A673 (cell line): ENCODE measurements at regions not wholly inside any gene's neighbourhood (a gene's known extent, or its start where the extent isn't known, plus 50 kb on each side); places are given as distances from the start of the nearest gene placed in this dataset.

ENCODE experiments used
- EZH2 ChIP-seq: fragments of 200-600 bp; sonication (generic); IDR thresholded peaks from 2 replicates; pipeline ENCODE4 v1.6.1; 2017; ENCODE audit warnings: borderline replicate concordance, low read depth, mild to moderate bottlenecking, mixed read lengths, antibody characterized with exemption, low read length; ENCODE audit not compliant: poor library complexity, severe bottlenecking
- TF ChIP-seq, protein P1 (sequence below): fragments of 300-800, 200-600 bp; sonication (generic); conservative IDR thresholded peaks from 2 replicates; pipeline ENCODE4 v1.5.1; 2017; ENCODE audit warnings: low read depth, mild to moderate bottlenecking, antibody characterized with exemption, low read length, moderate library complexity, mixed read lengths

DNA sequence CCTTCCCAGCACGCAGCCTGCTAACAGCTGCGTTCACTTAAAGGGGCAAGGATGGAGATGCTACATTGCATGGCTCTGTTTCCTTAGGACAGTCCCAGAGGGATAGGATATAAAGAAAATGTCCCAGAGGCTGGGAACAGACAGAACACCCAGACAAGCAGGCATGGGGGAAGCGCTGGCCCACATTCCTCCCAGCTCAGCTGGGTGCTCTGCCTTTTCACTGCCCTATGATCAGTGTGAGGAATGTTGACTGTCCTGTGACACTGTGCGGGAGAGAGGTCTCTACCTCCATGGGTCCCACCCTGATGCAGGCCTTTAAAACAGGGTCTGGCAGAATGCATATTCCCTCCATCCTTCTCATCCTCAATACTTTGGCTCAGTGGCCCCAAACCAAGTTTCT is 459.4 kb upstream of the DMAC1 start:
- TF ChIP-seq, protein P1, sequence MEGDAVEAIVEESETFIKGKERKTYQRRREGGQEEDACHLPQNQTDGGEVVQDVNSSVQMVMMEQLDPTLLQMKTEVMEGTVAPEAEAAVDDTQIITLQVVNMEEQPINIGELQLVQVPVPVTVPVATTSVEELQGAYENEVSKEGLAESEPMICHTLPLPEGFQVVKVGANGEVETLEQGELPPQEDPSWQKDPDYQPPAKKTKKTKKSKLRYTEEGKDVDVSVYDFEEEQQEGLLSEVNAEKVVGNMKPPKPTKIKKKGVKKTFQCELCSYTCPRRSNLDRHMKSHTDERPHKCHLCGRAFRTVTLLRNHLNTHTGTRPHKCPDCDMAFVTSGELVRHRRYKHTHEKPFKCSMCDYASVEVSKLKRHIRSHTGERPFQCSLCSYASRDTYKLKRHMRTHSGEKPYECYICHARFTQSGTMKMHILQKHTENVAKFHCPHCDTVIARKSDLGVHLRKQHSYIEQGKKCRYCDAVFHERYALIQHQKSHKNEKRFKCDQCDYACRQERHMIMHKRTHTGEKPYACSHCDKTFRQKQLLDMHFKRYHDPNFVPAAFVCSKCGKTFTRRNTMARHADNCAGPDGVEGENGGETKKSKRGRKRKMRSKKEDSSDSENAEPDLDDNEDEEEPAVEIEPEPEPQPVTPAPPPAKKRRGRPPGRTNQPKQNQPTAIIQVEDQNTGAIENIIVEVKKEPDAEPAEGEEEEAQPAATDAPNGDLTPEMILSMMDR, result no peak
- TF ChIP-seq EZH2, result no peak
